GM12874 (cell line): ENCODE measurements at regions not wholly inside any gene's neighbourhood (a gene's known extent, or its start where the extent isn't known, plus 50 kb on each side); places are given as distances from the start of the nearest gene placed in this dataset.

ENCODE experiments used
- CTCF ChIP-seq: IDR thresholded peaks from 2 replicates; pipeline ENCODE4 v1.5.1; 2011; ENCODE audit warnings: low read depth, mild to moderate bottlenecking, control low read depth, low read length, moderate library complexity; ENCODE audit not compliant: insufficient read depth

GRCh38 chr13:110097013-110097412 lies 209.9 kb downstream of the COL4A1 start:
- no peak for TF ChIP-seq CTCF

- no peak for TF ChIP-seq CTCF
These were observed 214.1 kb downstream of the COL4A1 start for GRCh38 chr13:110092831-110093247.

GRCh38 chr13:110089815-110090214 lies 217.1 kb downstream of the COL4A1 start:
- no peak for TF ChIP-seq CTCF

GRCh38 chr13:110089100-110089499 lies 217.9 kb downstream of the COL4A1 start:
- no peak for TF ChIP-seq CTCF

GRCh38 chr13:110073982-110074381 lies 233.0 kb downstream of the COL4A1 start:
- no peak for TF ChIP-seq CTCF

GRCh38 chr13:110070511-110071120 lies 236.3 kb downstream of the COL4A1 start:
- no peak for TF ChIP-seq CTCF

GRCh38 chr13:110070046-110070445 lies 236.9 kb downstream of the COL4A1 start:
- no peak for TF ChIP-seq CTCF
